ENCODE measurements at regions not wholly inside any gene's neighbourhood (a gene's known extent, or its start where the extent isn't known, plus 50 kb on each side); places are given as distances from the start of the nearest gene placed in this dataset.

GRCh38 chr10:4049348-4049747 is 264.3 kb upstream of the KLF6 start:
- TF ChIP-seq GATA2 (IDR thresholded peaks at IDR 0.05; ENCODE audit: low read depth, low read length) (no peak), GATA3 (IDR thresholded peaks at IDR 0.05; ENCODE audit: low read depth, low read length) (no peak)

All from SH-SY5Y (cell line).